Muscle layer of colon (tissue), 2 donors: ENCODE measurements at regions not wholly inside any gene's neighbourhood (a gene's known extent, or its start where the extent isn't known, plus 50 kb on each side); places are given as distances from the start of the nearest gene placed in this dataset.

Experiments used
- H3K27ac ChIP-seq: one replicate; pipeline ENCODE4 v1.7.0; 2013; ENCODE audit warnings: low read depth, mild to moderate bottlenecking, low read length, moderate library complexity
- H3K27me3 ChIP-seq, 2 donors: one replicate each; pipeline ENCODE4 v1.7.0; 2013; ENCODE audit warnings: low read length in 2 of 2, mild to moderate bottlenecking in 2 of 2; ENCODE audit not compliant: insufficient read depth in 2 of 2, control insufficient read depth in 1 of 2
- H3K36me3 ChIP-seq: one replicate; pipeline ENCODE4 v1.7.0; 2013; ENCODE audit warnings: mild to moderate bottlenecking, low read length; ENCODE audit not compliant: insufficient read depth
- H3K4me1 ChIP-seq: one replicate; pipeline ENCODE4 v1.7.0; 2013; ENCODE audit warnings: mild to moderate bottlenecking, low read length; ENCODE audit not compliant: insufficient read depth
- H3K4me3 ChIP-seq, 2 donors: one replicate each; pipeline ENCODE4 v1.7.0; 2013; ENCODE audit warnings: low read length in 2 of 2, low read depth in 1 of 2, mild to moderate bottlenecking in 1 of 2, moderate library complexity in 1 of 2
- H3K9ac ChIP-seq: one replicate; pipeline ENCODE4 v1.7.0; 2013; ENCODE audit warnings: low read length
- H3K9me3 ChIP-seq: one replicate; pipeline ENCODE4 v1.7.0; 2013; ENCODE audit warnings: mild to moderate bottlenecking, low read length
- donor health status: abdominal sarcoma.
- donor health status: Adenocarcinoma of cecum.

GRCh38 chr18:67337696-67338095, 178.8 kb downstream of the DSEL start:
- Histone ChIP-seq H3K36me3 (no peaks in the 10 kb centered on the region), H3K27me3 (no peaks in the 10 kb centered on the region), H3K4me3 (no peak overlapping the region), H3K9ac (no peak overlapping the region), H3K9me3 (no peaks in the 10 kb centered on the region), H3K4me1 (no peaks in the 10 kb centered on the region), H3K27ac (no peak overlapping the region)

- H3K9me3 ChIP-seq: no peaks in the 10 kb centered on the region
- no peak overlapping the region for H3K9ac ChIP-seq
- H3K27ac ChIP-seq: no peak overlapping the region
- H3K27me3 ChIP-seq: no peaks in the 10 kb centered on the region
- H3K36me3 ChIP-seq: no peaks in the 10 kb centered on the region
- H3K4me3 ChIP-seq: no peak overlapping the region
- H3K4me1 ChIP-seq: no peaks in the 10 kb centered on the region
Observed at GRCh38 chr18:67331857-67332256, 184.7 kb downstream of the DSEL start.

GRCh38 chr18:67319109-67319508, 197.4 kb downstream of the DSEL start:
- Histone ChIP-seq H3K36me3 (no peaks in the 10 kb centered on the region), H3K27me3 (no peaks in the 10 kb centered on the region), H3K27ac (no peak overlapping the region), H3K9ac (no peak overlapping the region), H3K9me3 (no peaks in the 10 kb centered on the region), H3K4me1 (no peaks in the 10 kb centered on the region), H3K4me3 (no peak overlapping the region)

- Histone ChIP-seq H3K4me3 (no peak overlapping the region), H3K4me1 (no peaks in the 10 kb centered on the region), H3K27me3 (no peaks in the 10 kb centered on the region), H3K27ac (no peak overlapping the region), H3K36me3 (no peaks in the 10 kb centered on the region), H3K9ac (no peak overlapping the region), H3K9me3 (no peaks in the 10 kb centered on the region)
Observed at GRCh38 chr18:67318651-67319050, 197.9 kb downstream of the DSEL start.

GRCh38 chr18:67310826-67311225, 205.7 kb downstream of the DSEL start:
- H3K9me3 ChIP-seq: no peaks in the 10 kb centered on the region
- H3K9ac ChIP-seq: no peak overlapping the region
- H3K4me1 ChIP-seq: no peaks in the 10 kb centered on the region

GRCh38 chr18:67308819-67309218, 207.7 kb downstream of the DSEL start:
- Histone ChIP-seq H3K36me3 (no peaks in the 10 kb centered on the region), H3K9me3 (no peaks in the 10 kb centered on the region), H3K4me1 (no peaks in the 10 kb centered on the region), H3K9ac (no peak overlapping the region), H3K27ac (no peak overlapping the region), H3K4me3 (no peak overlapping the region), H3K27me3 (no peaks in the 10 kb centered on the region)

More at GRCh38 chr18:67310826-67311225, 205.7 kb downstream of the DSEL start:
- Histone ChIP-seq H3K27me3 (no peaks in the 10 kb centered on the region), H3K4me3 (no peak overlapping the region), H3K36me3 (no peaks in the 10 kb centered on the region), H3K27ac (no peak overlapping the region)

GRCh38 chr18:67305466-67305865, 211.1 kb downstream of the DSEL start:
- no peaks in the 10 kb centered on the region for H3K4me1 ChIP-seq
- no peak overlapping the region for H3K27ac ChIP-seq
- no peaks in the 10 kb centered on the region for H3K27me3 ChIP-seq
- H3K4me3 ChIP-seq: no peak overlapping the region
- no peak overlapping the region for H3K9ac ChIP-seq
- H3K9me3 ChIP-seq: no peaks in the 10 kb centered on the region
- H3K36me3 ChIP-seq: no peaks in the 10 kb centered on the region

GRCh38 chr18:67302043-67302442, 214.5 kb downstream of the DSEL start:
- Histone ChIP-seq H3K27ac (no peak overlapping the region), H3K4me1 (no peaks in the 10 kb centered on the region), H3K9me3 (no peaks in the 10 kb centered on the region), H3K9ac (no peak overlapping the region), H3K27me3 (no peaks in the 10 kb centered on the region), H3K4me3 (no peak overlapping the region), H3K36me3 (no peaks in the 10 kb centered on the region)

GRCh38 chr18:67301592-67301991, 214.9 kb downstream of the DSEL start:
- H3K36me3 ChIP-seq: no peaks in the 10 kb centered on the region
- H3K27ac ChIP-seq: no peak overlapping the region
- no peaks in the 10 kb centered on the region for H3K4me1 ChIP-seq
- no peak overlapping the region for H3K4me3 ChIP-seq
- H3K27me3 ChIP-seq: no peaks in the 10 kb centered on the region
- H3K9me3 ChIP-seq: no peaks in the 10 kb centered on the region
- H3K9ac ChIP-seq: no peak overlapping the region

- Histone ChIP-seq H3K4me1 (no peaks in the 10 kb centered on the region), H3K27me3 (no peaks in the 10 kb centered on the region), H3K9ac (no peak overlapping the region), H3K27ac (no peak overlapping the region), H3K4me3 (no peak overlapping the region), H3K9me3 (no peaks in the 10 kb centered on the region), H3K36me3 (no peaks in the 10 kb centered on the region)
Observed at GRCh38 chr18:67300498-67300897, 216.0 kb downstream of the DSEL start.

GRCh38 chr18:67292814-67293213, 223.7 kb downstream of the DSEL start:
- Histone ChIP-seq H3K27ac (no peak overlapping the region), H3K9ac (no peak overlapping the region), H3K4me1 (no peaks in the 10 kb centered on the region), H3K27me3 (no peaks in the 10 kb centered on the region), H3K36me3 (no peaks in the 10 kb centered on the region), H3K9me3 (no peaks in the 10 kb centered on the region), H3K4me3 (no peak overlapping the region)

- no peaks in the 10 kb centered on the region for H3K4me1 ChIP-seq
- no peaks in the 10 kb centered on the region for H3K27me3 ChIP-seq
- H3K9me3 ChIP-seq: no peaks in the 10 kb centered on the region
- H3K4me3 ChIP-seq: no peak overlapping the region
- H3K9ac ChIP-seq: no peak overlapping the region
- no peaks in the 10 kb centered on the region for H3K36me3 ChIP-seq
- no peak overlapping the region for H3K27ac ChIP-seq
Observed at GRCh38 chr18:67290421-67290820, 226.1 kb downstream of the DSEL start.
